Activated CD8-positive, alpha-beta memory T cell treated with anti-CD3 and anti-CD28 coated beads for 1 hour (primary cell): ENCODE measurements at regions not wholly inside any gene's neighbourhood (a gene's known extent, or its start where the extent isn't known, plus 50 kb on each side); places are given as distances from the start of the nearest gene placed in this dataset.
"Not testable (repeated sequence)": the region's sequence is repeated elsewhere in the genome, so short reads cannot be mapped to it uniquely, and the experiment has no call there.

Source experiments
- DNase-seq, 2 donors: peaks; one replicate each; pipeline ENCODE4 v3.0.0-alpha.2; 2020; ENCODE audit warnings: low read depth in 1 of 2; ENCODE audit errors: extremely low read depth in 1 of 2

- no peak for DNase-seq
Measured at GRCh38 chr1:201719812-201720521, 109.0 kb upstream of the IPO9 start.

GRCh38 chr1:201720522-201720844 lies 108.5 kb upstream of the IPO9 start:
- DNase-seq: no peak

- DNase-seq: no peak
Measured at GRCh38 chr1:201721082-201722049, 107.6 kb upstream of the IPO9 start.

GRCh38 chr1:201724039-201724765 lies 104.8 kb upstream of the IPO9 start:
- no peak for DNase-seq

GRCh38 chr1:201724766-201725118 lies 104.2 kb upstream of the IPO9 start:
- DNase-seq: no peak

GRCh38 chr1:201726700-201727099 lies 102.3 kb upstream of the IPO9 start:
- no peak for DNase-seq

GRCh38 chr1:201728731-201729130 lies 100.2 kb upstream of the IPO9 start:
- no peak for DNase-seq

- DNase-seq: no peak
Measured at GRCh38 chr1:201729973-201730608, 98.9 kb upstream of the IPO9 start.

GRCh38 chr1:201730611-201731010 lies 98.3 kb upstream of the IPO9 start:
- no peak for DNase-seq

- DNase-seq: no peak
Measured at GRCh38 chr1:201731142-201731541, 97.8 kb upstream of the IPO9 start.

GRCh38 chr1:201731592-201731991 lies 97.4 kb upstream of the IPO9 start:
- no peak for DNase-seq

- DNase-seq: no peak
Measured at GRCh38 chr1:201732351-201732750, 96.6 kb upstream of the IPO9 start.

GRCh38 chr1:201734221-201734620 lies 94.7 kb upstream of the IPO9 start:
- not testable (repeated sequence) for DNase-seq

GRCh38 chr1:201734786-201735185 lies 94.2 kb upstream of the IPO9 start:
- DNase-seq: no peak

GRCh38 chr1:201736707-201737320 lies 92.1 kb upstream of the IPO9 start:
- no peak for DNase-seq

GRCh38 chr1:201737352-201738060 lies 91.5 kb upstream of the IPO9 start:
- no peak for DNase-seq

GRCh38 chr1:201739080-201739479 lies 89.9 kb upstream of the IPO9 start:
- DNase-seq: no peak

- DNase-seq: peak; percentile 11 to 17
Measured at GRCh38 chr1:201739492-201740085, 89.4 kb upstream of the IPO9 start.

GRCh38 chr1:201740086-201740541 lies 88.8 kb upstream of the IPO9 start:
- no peak for DNase-seq
